Calu3 (cell line): ENCODE measurements at regions not wholly inside any gene's neighbourhood (a gene's known extent, or its start where the extent isn't known, plus 50 kb on each side); places are given as distances from the start of the nearest gene placed in this dataset.

Experiments
- BruUV-seq: library from RNA; stranded (reverse); fragments of 400-500 nt; replicated peaks from 2 replicates; lab custom pipeline; 2021; lab: Mats Ljungman, UMichigan
- CTCF ChIA-PET: fragments of 300-600 bp; sonication (Branson Sonifier 250); formaldehyde crosslinking; loops from one replicate; lab custom pipeline; 2022; ENCODE audit warnings: antibody characterized with exemption; lab: Charles Lee
- DNase-seq: peaks from one replicate; pipeline ENCODE4 v3.0.0; 2022
- H3K27ac Mint-ChIP-seq: one replicate; pipeline ENCODE4 v1.8.0; 2022; ENCODE audit warnings: mixed read lengths; ENCODE audit not compliant: unreplicated experiment
- H3K27me3 Mint-ChIP-seq: one replicate; pipeline ENCODE4 v1.8.0; 2022; ENCODE audit warnings: mixed read lengths; ENCODE audit not compliant: unreplicated experiment
- H3K36me3 Mint-ChIP-seq: one replicate; pipeline ENCODE4 v1.8.0; 2022; ENCODE audit warnings: mild to moderate bottlenecking, moderate library complexity, mixed read lengths; ENCODE audit not compliant: insufficient read depth, unreplicated experiment
- H3K4me1 Mint-ChIP-seq: one replicate; pipeline ENCODE4 v1.8.0; 2022; ENCODE audit warnings: mild to moderate bottlenecking, low read depth, mixed read lengths; ENCODE audit not compliant: unreplicated experiment
- H3K4me3 Mint-ChIP-seq: one replicate; pipeline ENCODE4 v1.8.0; 2022; ENCODE audit warnings: mild to moderate bottlenecking, low read depth, moderate library complexity, mixed read lengths; ENCODE audit not compliant: unreplicated experiment
- H3K9me3 Mint-ChIP-seq: one replicate; pipeline ENCODE4 v1.8.0; 2022; ENCODE audit warnings: low read depth, mixed read lengths; ENCODE audit not compliant: unreplicated experiment
- CTCF ChIP-seq: fragments of 200-600 bp; IDR thresholded peaks from one replicate; pipeline ENCODE4 v1.8.0; 2022; ENCODE audit warnings: antibody characterized with exemption; ENCODE audit not compliant: unreplicated experiment
- intact Hi-C: fragments of 100-400 bp; cut with micrococcal nuclease; formaldehyde crosslinking; loops from one replicate; pipeline ENCODE4 v1.10.0; 2022; ENCODE audit not compliant: unreplicated experiment

- Mint-ChIP-seq H3K4me3 (no peak overlapping the region), H3K27me3 (no peaks in the 10 kb centered on the region), H3K36me3 (no peaks in the 10 kb centered on the region), H3K4me1 (peaks cover 12% of the 10 kb centered on the region), H3K9me3 (no peaks in the 10 kb centered on the region), H3K27ac (no peak overlapping the region)
- CTCF ChIA-PET = no interaction called here
- intact Hi-C loops = no loop called here
- TF ChIP-seq CTCF = no peak
- no TSS peak for BruUV-seq
- DNase-seq = no peak
Observed at GRCh38 chr4:180769791-180770190, 1473.4 kb upstream of the TENM3 start.

GRCh38 chr4:180770265-180770664 lies 1472.9 kb upstream of the TENM3 start:
- BruUV-seq = no TSS peak
- intact Hi-C loops = no loop called here
- Mint-ChIP-seq H3K27ac (no peak overlapping the region), H3K9me3 (no peaks in the 10 kb centered on the region), H3K4me1 (peaks cover 12% of the 10 kb centered on the region), H3K36me3 (no peaks in the 10 kb centered on the region), H3K4me3 (no peak overlapping the region), H3K27me3 (no peaks in the 10 kb centered on the region)
- DNase-seq = no peak
- CTCF ChIA-PET = no interaction called here
- TF ChIP-seq CTCF = no peak

- no peaks in the 10 kb centered on the region for H3K27me3 Mint-ChIP-seq
- H3K4me3 Mint-ChIP-seq = no peak overlapping the region
- H3K9me3 Mint-ChIP-seq = no peaks in the 10 kb centered on the region
- TF ChIP-seq CTCF = no peak
- no peak overlapping the region for H3K27ac Mint-ChIP-seq
- no peaks in the 10 kb centered on the region for H3K4me1 Mint-ChIP-seq
- DNase-seq = no peak
- no peaks in the 10 kb centered on the region for H3K36me3 Mint-ChIP-seq
- intact Hi-C loops = no loop called here
- no TSS peak for BruUV-seq
- CTCF ChIA-PET = no interaction called here
Observed at GRCh38 chr4:180784940-180785339, 1458.3 kb upstream of the TENM3 start.

GRCh38 chr4:180788729-180789128 lies 1454.5 kb upstream of the TENM3 start:
- Mint-ChIP-seq H3K36me3 (no peaks in the 10 kb centered on the region), H3K4me3 (no peak overlapping the region), H3K4me1 (no peaks in the 10 kb centered on the region), H3K27ac (no peak overlapping the region), H3K27me3 (no peaks in the 10 kb centered on the region), H3K9me3 (no peaks in the 10 kb centered on the region)
- TF ChIP-seq CTCF = no peak
- no peak for DNase-seq
- no TSS peak for BruUV-seq
- CTCF ChIA-PET = no interaction called here
- intact Hi-C loops = no loop called here
